ENCODE measurements at regions not wholly inside any gene's neighbourhood (a gene's known extent, or its start where the extent isn't known, plus 50 kb on each side); places are given as distances from the start of the nearest gene placed in this dataset.
"Not testable (repeated sequence)": the region's sequence is repeated elsewhere in the genome, so short reads cannot be mapped to it uniquely, and the experiment has no call there.

- TF ChIP-seq CTCF, POLR2A (IDR thresholded peaks at IDR 0.05): not testable (repeated sequence)
Measured at GRCh38 chr9:40583230-40583629, 545.3 kb downstream of the FOXD4L6 start.

All from esophagus squamous epithelium (tissue), 4 donors.